Endothelial cell of umbilical vein (primary cell): ENCODE measurements at regions not wholly inside any gene's neighbourhood (a gene's known extent, or its start where the extent isn't known, plus 50 kb on each side); places are given as distances from the start of the nearest gene placed in this dataset.

ENCODE experiments used
- BruUV-seq: library from RNA; stranded (reverse); fragments of 400-500 nt; replicated peaks from 2 replicates; lab custom pipeline; 2021; lab: Mats Ljungman, UMichigan
- CTCF ChIA-PET: fragments of 300-600, 350-600 bp; sonication (Branson Sonifier 250); formaldehyde crosslinking; loops from one replicate; lab custom pipeline; 2021; ENCODE audit warnings: antibody characterized with exemption, inconsistent platforms; lab: Charles Lee
- POLR2A ChIA-PET: fragments of 300-600, 350-600 bp; sonication (Branson Sonifier 250); formaldehyde crosslinking; loops from one replicate; lab custom pipeline; 2021; ENCODE audit warnings: antibody characterized with exemption, inconsistent platforms; lab: Charles Lee
- DNase-seq: peaks from one replicate; pipeline ENCODE4 v3.0.0-alpha.2; 2011; ENCODE audit warnings: low read depth, low spot score
- FAIRE-seq: peaks from 2 replicates; lab custom pipeline; 2011; peaks lifted over from hg19 to GRCh38; lab: Jason Lieb, UNC
- H2AFZ ChIP-seq: 2 replicates; pipeline ENCODE4 v1.6.0; 2012; ENCODE audit warnings: low read depth, low read length, control low read depth, inconsistent platforms
- H3K27ac ChIP-seq: 2 replicates; pipeline ENCODE4 v1.5.1; 2011; ENCODE audit warnings: low read depth, mild to moderate bottlenecking, control low read depth, low read length, moderate library complexity; ENCODE audit not compliant: insufficient read depth
- H3K27me3 ChIP-seq, 2 experiments: 2 replicates each; pipeline versions ENCODE4 v1.6.0 to v1.6.1; 2011; ENCODE audit warnings: low read length in 2 of 2, mixed read lengths in 1 of 2; ENCODE audit not compliant: control insufficient read depth in 2 of 2, insufficient read depth in 2 of 2
- H3K36me3 ChIP-seq, 2 experiments: 2 replicates in 1 of 2; 3 replicates in 1 of 2; pipeline ENCODE4 v1.5.1; 2011; ENCODE audit warnings: low read length in 2 of 2, mild to moderate bottlenecking in 1 of 2, moderate library complexity in 1 of 2; ENCODE audit not compliant: control insufficient read depth in 2 of 2, insufficient read depth in 2 of 2; ENCODE audit errors: extremely low read depth in 1 of 2
- H3K4me1 ChIP-seq: 3 replicates; pipeline ENCODE4 v1.5.1; 2011; ENCODE audit warnings: mild to moderate bottlenecking, low read length; ENCODE audit not compliant: control insufficient read depth, insufficient read depth; ENCODE audit errors: extremely low read depth
- H3K4me2 ChIP-seq: 2 replicates; pipeline ENCODE4 v1.6.1; 2011; ENCODE audit warnings: low read length, control low read depth, mixed read lengths; ENCODE audit not compliant: insufficient read depth
- H3K4me3 ChIP-seq, 3 experiments: fragments of 200-600 bp in 1 of 3; sonication (generic), shearing (Covaris generic) in 1 of 3; replicated peaks in 1 of 3; 2 replicates each; pipeline ENCODE4 v1.5.1; 2011 to 2016; ENCODE audit warnings: control low read depth in 3 of 3, low read length in 3 of 3, mild to moderate bottlenecking in 2 of 3, inconsistent platforms in 1 of 3, low read depth in 1 of 3, moderate library complexity in 1 of 3; ENCODE audit not compliant: insufficient read depth in 1 of 3
- H3K79me2 ChIP-seq: 2 replicates; pipeline ENCODE4 v1.6.0; 2012; ENCODE audit warnings: low read length, inconsistent platforms; ENCODE audit not compliant: control insufficient read depth, insufficient read depth
- H3K9ac ChIP-seq: replicated peaks from 2 replicates; pipeline ENCODE3; 2011; ENCODE audit warnings: low read length, control low read depth; ENCODE audit not compliant: insufficient read depth; ENCODE audit errors: extremely low read depth
- H3K9me1 ChIP-seq: replicated peaks from 3 replicates; pipeline ENCODE4 v1.6.0; 2011; ENCODE audit warnings: mild to moderate bottlenecking, low read length; ENCODE audit not compliant: control insufficient read depth, insufficient read depth; ENCODE audit errors: extremely low read depth
- H3K9me3 ChIP-seq: replicated peaks from 2 replicates; pipeline ENCODE4 v1.5.1; 2012; ENCODE audit warnings: low read length, inconsistent platforms; ENCODE audit not compliant: control insufficient read depth, insufficient read depth
- H4K20me1 ChIP-seq: replicated peaks from 2 replicates; pipeline ENCODE3; 2011; ENCODE audit warnings: mild to moderate bottlenecking, low read length; ENCODE audit not compliant: control insufficient read depth, insufficient read depth; ENCODE audit errors: extremely low read depth
- CTCF ChIP-seq, 2 donors: IDR thresholded peaks; 1 replicate in 1 of 2; 2 replicates in 1 of 2; pipeline ENCODE4 v1.5.1; 2011; ENCODE audit warnings: low read length in 2 of 2, mild to moderate bottlenecking in 2 of 2, moderate library complexity in 2 of 2, control low read depth in 1 of 2, inconsistent platforms in 1 of 2, low read depth in 1 of 2; ENCODE audit not compliant: insufficient read depth in 1 of 2; ENCODE audit errors: extremely low read depth in 1 of 2
- EZH2 ChIP-seq: IDR thresholded peaks from 2 replicates; pipeline ENCODE4 v1.6.1; 2012; ENCODE audit warnings: borderline replicate concordance, low read depth, mild to moderate bottlenecking, moderate library complexity, low read length, inconsistent platforms; ENCODE audit not compliant: severe bottlenecking
- FOS ChIP-seq: IDR thresholded peaks from 2 replicates; pipeline ENCODE4 v1.6.1; 2011; ENCODE audit warnings: mild to moderate bottlenecking, low read length, moderate library complexity, borderline replicate concordance; ENCODE audit not compliant: insufficient read depth
- GATA2 ChIP-seq: IDR thresholded peaks from 2 replicates; pipeline ENCODE4 v1.7.0; 2011; ENCODE audit warnings: low read depth, mild to moderate bottlenecking, moderate library complexity, mixed read lengths, low read length; ENCODE audit not compliant: insufficient read length, insufficient read depth
- JUN ChIP-seq: IDR thresholded peaks from 2 replicates; pipeline ENCODE4 v1.6.1; 2011; ENCODE audit warnings: borderline replicate concordance, low read depth; ENCODE audit not compliant: insufficient read length, insufficient read depth
- MAX ChIP-seq: IDR thresholded peaks from 2 replicates; pipeline ENCODE4 v1.6.1; 2011; ENCODE audit not compliant: insufficient read depth, insufficient read length
- MYC ChIP-seq: IDR thresholded peaks from one replicate; pipeline ENCODE4 v1.6.1; 2011; ENCODE audit warnings: mild to moderate bottlenecking, low read depth, low read length
- POLR2A ChIP-seq: IDR thresholded peaks from 2 replicates; pipeline ENCODE4 v1.6.1; 2012; ENCODE audit warnings: low read depth, mild to moderate bottlenecking, control low read depth, low read length
- POLR2AphosphoS5 ChIP-seq: IDR thresholded peaks from 2 replicates; pipeline ENCODE4 v1.6.1; 2012; ENCODE audit warnings: low read depth, mild to moderate bottlenecking, control low read depth, low read length, moderate library complexity; ENCODE audit not compliant: insufficient read depth
- dilution Hi-C: fragments of 300-500 bp; cut with MboI; formaldehyde crosslinking; loops from one replicate; pipeline ENCODE4 v1.15.0; 2019; ENCODE audit warnings: low sequenced_read_pairs; ENCODE audit not compliant: extremely low pct_ligation_motif_present
- intact Hi-C: fragments of 100-400 bp; cut with micrococcal nuclease; formaldehyde crosslinking; loops from one replicate; pipeline ENCODE4 v1.10.0; 2022

- Histone ChIP-seq H3K9ac (no peak overlapping the region), H3K4me3 (no peak overlapping the region), H3K27ac (no peak overlapping the region), H3K36me3 (no peaks in the 10 kb centered on the region), H3K4me1 (no peaks in the 10 kb centered on the region), H3K9me1 (no peaks in the 10 kb centered on the region), H4K20me1 (no peaks in the 10 kb centered on the region), H3K4me2 (no peak overlapping the region), H3K9me3 (no peaks in the 10 kb centered on the region), H3K79me2 (no peaks in the 10 kb centered on the region), H3K27me3 (no peaks in the 10 kb centered on the region), H2AFZ (no peak overlapping the region)
- dilution Hi-C loops: no loop called here
- FAIRE-seq (no peak), DNase-seq (no peak)
- no TSS peak for BruUV-seq
- TF ChIP-seq POLR2AphosphoS5 (no peak), GATA2 (no peak), EZH2 (no peak), MYC (no peak), JUN (no peak), FOS (no peak), POLR2A (no peak), MAX (no peak), CTCF (IDR thresholded peaks at IDR 0.05; ENCODE audit: extremely low read depth in 1 of 2, insufficient read depth in 1 of 2, low read depth in 1 of 2, low read length in 2 of 2) (no peak)
- intact Hi-C loops: no loop called here
- ChIA-PET POLR2A (no interaction called here), CTCF (no interaction called here)
Measured at GRCh38 chr1:103197216-103197615, 88.9 kb upstream of the COL11A1 start.
